H1 (cell line): ENCODE measurements at regions not wholly inside any gene's neighbourhood (a gene's known extent, or its start where the extent isn't known, plus 50 kb on each side); places are given as distances from the start of the nearest gene placed in this dataset.

Experiments used
- CHD1 ChIP-seq: IDR thresholded peaks from 2 replicates; pipeline ENCODE4 v1.6.1; 2012; ENCODE audit warnings: low read depth, low read length, improper control_type of control experiment
- FOSL1 ChIP-seq: IDR thresholded peaks from 2 replicates; pipeline ENCODE4 v1.6.1; 2011; ENCODE audit warnings: mild to moderate bottlenecking, low read depth, low read length, moderate library complexity; ENCODE audit not compliant: insufficient read depth
- MAX ChIP-seq: IDR thresholded peaks from 2 replicates; pipeline ENCODE4 v1.6.1; 2012; ENCODE audit warnings: inconsistent platforms
- POLR2A ChIP-seq, 2 experiments: IDR thresholded peaks; 1 replicate in 1 of 2; 2 replicates in 1 of 2; pipeline ENCODE4 v1.6.1; 2011; ENCODE audit warnings: low read depth in 2 of 2, low read length in 2 of 2, mild to moderate bottlenecking in 2 of 2; ENCODE audit errors: control extremely low read depth in 1 of 2
- POLR2AphosphoS5 ChIP-seq: IDR thresholded peaks from 2 replicates; pipeline ENCODE4 v1.6.1; 2011; ENCODE audit warnings: low read depth, low read length

GRCh38 chr1:29647581-29647980 lies 411.3 kb downstream of the PTPRU start:
- TF ChIP-seq POLR2AphosphoS5, result no peak
- no peak for TF ChIP-seq CHD1
- no peak for TF ChIP-seq FOSL1
- TF ChIP-seq MAX, result no peak
- no peak for TF ChIP-seq POLR2A (IDR thresholded peaks at IDR 0.05; ENCODE audit: control extremely low read depth in 1 of 2, low read depth in 2 of 2, low read length in 2 of 2)
